OCI-LY1 (cell line): ENCODE measurements at regions not wholly inside any gene's neighbourhood (a gene's known extent, or its start where the extent isn't known, plus 50 kb on each side); places are given as distances from the start of the nearest gene placed in this dataset.

Experiments
- CTCF ChIP-seq: fragments of 200-600 bp; sonication (generic), shearing (Covaris generic); IDR thresholded peaks from 2 replicates; pipeline ENCODE4 v1.5.1; 2017; ENCODE audit warnings: mild to moderate bottlenecking, antibody characterized with exemption, low read length, moderate library complexity, mixed read lengths
- EZH2 ChIP-seq: fragments of 200-600 bp; sonication (generic), shearing (Covaris generic); IDR thresholded peaks from 2 replicates; pipeline ENCODE4 v1.8.0; 2017; ENCODE audit warnings: borderline replicate concordance, mixed run types, mild to moderate bottlenecking, antibody characterized with exemption, low read length, moderate library complexity, mixed read lengths

GRCh38 chr7:18224138-18224537 lies 196.5 kb upstream of the PRPS1L1 start:
- TF ChIP-seq CTCF: no peak
- TF ChIP-seq EZH2: no peak
